GM21526 (cell line): ENCODE measurements at regions not wholly inside any gene's neighbourhood (a gene's known extent, or its start where the extent isn't known, plus 50 kb on each side); places are given as distances from the start of the nearest gene placed in this dataset.
"Not testable (repeated sequence)": the region's sequence is repeated elsewhere in the genome, so short reads cannot be mapped to it uniquely, and the experiment has no call there.

Source experiments
- ATAC-seq: cut with Tn5 transposase; IDR thresholded peaks from one replicate; pipeline ENCODE4 v1.9.1; 2021; ENCODE audit warnings: moderate library complexity; ENCODE audit not compliant: unreplicated experiment, low FRiP score

DNA sequence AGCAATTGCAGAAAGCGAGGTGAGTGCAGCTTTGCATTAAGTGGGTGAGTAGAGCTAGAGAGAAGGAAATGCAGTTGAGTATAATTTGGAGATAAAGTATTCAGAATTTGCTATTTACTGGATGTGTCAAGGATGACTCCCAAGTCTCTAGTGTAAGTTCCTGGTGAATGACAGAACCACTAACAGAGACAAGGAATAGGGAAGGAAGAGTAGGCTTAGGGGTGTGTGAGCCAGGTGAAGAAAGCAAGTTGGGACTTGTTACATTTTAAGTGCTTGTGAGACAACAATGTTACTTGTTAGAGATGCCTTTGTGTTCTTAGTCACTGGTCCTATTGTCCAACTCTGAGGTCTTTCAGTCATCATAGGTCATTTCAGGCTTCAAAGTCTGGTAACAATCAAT lies 70.8 kb downstream of the TBC1D26 start:
- not testable (repeated sequence) for ATAC-seq

GRCh38 chr17:15806825-15807224 lies 74.7 kb downstream of the TBC1D26 start:
- ATAC-seq = not testable (repeated sequence)

DNA sequence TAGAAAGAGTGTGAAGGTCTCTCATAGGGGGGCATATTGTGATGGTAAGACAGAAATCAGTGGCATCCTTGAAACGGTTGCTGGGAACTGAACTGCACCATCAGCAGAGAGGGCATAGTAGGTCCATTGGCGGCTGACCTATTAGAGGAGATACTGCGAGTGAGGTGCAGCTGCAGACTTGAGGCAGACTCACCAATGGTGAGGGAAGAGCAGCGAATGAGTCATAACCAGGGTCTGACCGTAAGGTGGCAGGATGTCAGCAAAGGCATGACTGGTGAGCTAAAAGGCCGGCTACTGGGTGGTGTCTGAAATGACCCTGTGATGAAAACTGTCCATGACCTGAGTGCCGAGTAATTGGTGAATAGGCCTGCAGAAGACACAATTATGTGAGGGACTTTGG lies 81.3 kb downstream of the TBC1D26 start:
- not testable (repeated sequence) for ATAC-seq

GRCh38 chr17:15814003-15814402 lies 81.9 kb downstream of the TBC1D26 start:
- ATAC-seq = not testable (repeated sequence)

- ATAC-seq = not testable (repeated sequence)
Observed at GRCh38 chr17:15817861-15818260, 85.8 kb downstream of the TBC1D26 start.

GRCh38 chr17:15822280-15822679 lies 90.2 kb downstream of the TBC1D26 start:
- ATAC-seq = not testable (repeated sequence)

GRCh38 chr17:15828727-15829314 lies 96.7 kb downstream of the TBC1D26 start:
- ATAC-seq = not testable (repeated sequence)

DNA sequence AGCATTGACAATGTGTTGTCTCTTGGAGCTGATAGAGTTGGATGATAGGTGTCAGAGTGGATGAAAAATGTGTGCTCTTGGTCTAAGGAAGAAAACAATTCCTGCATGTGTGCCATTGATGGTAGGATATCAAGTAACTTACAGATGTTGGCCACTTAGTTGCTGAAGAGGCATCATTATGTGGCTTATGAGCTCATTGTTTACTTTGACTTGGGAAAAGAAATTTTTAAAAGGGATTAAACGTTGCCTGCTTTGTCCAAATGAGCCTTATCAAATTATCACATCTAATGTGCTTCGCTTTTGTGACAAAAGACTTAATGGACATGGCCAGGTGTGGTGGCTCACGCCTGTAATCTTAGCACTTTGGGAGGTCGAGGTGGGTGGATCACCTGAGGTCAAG lies 98.1 kb downstream of the TBC1D26 start:
- not testable (repeated sequence) for ATAC-seq

GRCh38 chr17:15831182-15831581 lies 99.1 kb downstream of the TBC1D26 start:
- peak; percentile 90 for ATAC-seq

DNA sequence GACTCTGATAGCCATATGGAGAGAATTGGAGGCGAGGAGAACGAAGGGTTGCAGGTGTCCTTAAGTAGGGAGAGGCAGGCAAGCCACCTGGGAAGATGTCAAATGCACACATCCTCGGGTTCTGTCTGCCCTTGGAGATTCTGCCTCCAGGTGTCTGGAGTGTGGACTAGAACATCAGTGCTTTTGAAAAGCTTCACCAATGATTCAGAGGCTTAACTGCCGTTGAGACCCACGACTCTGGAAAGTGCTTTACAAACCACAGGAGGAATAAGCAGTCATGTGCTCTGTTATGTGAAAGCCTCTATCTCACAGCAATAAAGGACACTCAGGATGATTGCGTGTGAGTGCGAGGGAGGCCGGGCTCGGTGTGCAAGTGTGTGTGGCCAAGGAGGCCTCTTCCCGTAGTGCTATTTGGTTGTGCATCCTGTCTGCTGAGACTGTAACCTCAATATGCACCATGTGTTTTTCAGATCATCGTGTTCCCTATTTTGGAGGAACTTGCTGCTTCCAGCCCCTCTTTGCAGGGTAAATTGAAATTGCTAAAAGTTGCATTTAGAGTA lies 100.9 kb downstream of the TBC1D26 start:
- not testable (repeated sequence) for ATAC-seq

- ATAC-seq = not testable (repeated sequence)
Observed at GRCh38 chr17:15833890-15834289, 101.8 kb downstream of the TBC1D26 start.

GRCh38 chr17:15835481-15835880 lies 103.4 kb downstream of the TBC1D26 start:
- not testable (repeated sequence) for ATAC-seq

DNA sequence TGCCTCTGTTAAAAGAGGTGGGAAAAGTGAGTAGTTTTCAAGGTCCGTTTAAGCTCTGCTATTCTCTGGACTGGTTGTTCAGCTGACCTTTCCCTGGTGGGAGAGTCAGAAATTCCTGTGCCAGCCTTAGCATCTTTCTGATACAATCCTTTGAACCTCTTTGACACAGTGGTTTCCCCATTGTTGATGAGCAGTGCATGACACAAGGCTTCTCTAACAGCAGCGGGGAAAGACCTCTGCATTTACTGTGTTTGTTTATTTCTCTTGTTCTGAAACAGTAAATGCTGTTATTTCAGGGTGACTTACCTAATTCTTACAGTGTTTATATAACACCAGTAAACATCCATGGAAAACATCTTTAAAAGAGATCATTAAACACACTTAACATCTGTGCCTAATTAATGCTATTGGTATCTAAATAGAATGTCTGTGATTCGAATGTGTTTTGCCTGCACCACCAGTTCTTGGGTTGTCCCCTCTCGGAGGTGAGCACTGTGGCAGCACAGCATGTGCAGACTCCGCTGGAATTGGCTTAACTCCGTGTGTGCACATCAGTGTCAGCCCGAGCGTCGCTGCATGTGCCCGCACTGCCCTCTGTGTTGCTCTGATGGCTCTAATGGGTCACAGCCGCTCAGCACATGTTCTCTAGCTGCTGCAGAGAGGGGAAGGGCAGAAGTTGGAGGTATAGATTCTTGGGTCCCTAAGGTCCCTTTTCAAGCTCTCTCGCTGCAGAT lies 104.3 kb downstream of the TBC1D26 start:
- ATAC-seq = not testable (repeated sequence)

DNA sequence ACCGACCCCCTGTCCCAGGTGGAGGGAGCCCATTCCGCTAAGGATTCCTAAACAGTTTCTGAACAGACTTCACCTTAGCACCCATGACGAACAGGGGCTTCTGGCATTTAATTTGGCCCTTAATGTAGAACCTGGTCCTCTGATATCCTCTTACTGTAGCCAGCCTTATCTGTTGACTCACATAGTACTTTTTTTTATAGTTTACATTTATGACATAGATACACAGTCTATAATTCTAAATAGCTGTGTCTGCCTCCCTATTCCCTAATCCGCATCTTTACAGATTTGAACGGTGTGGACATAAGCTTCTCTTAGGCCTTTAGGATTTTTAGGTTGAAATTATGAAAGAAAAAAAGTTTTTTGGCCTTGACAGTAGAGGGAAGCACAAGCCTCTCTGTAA lies 104.9 kb downstream of the TBC1D26 start:
- ATAC-seq = not testable (repeated sequence)

DNA sequence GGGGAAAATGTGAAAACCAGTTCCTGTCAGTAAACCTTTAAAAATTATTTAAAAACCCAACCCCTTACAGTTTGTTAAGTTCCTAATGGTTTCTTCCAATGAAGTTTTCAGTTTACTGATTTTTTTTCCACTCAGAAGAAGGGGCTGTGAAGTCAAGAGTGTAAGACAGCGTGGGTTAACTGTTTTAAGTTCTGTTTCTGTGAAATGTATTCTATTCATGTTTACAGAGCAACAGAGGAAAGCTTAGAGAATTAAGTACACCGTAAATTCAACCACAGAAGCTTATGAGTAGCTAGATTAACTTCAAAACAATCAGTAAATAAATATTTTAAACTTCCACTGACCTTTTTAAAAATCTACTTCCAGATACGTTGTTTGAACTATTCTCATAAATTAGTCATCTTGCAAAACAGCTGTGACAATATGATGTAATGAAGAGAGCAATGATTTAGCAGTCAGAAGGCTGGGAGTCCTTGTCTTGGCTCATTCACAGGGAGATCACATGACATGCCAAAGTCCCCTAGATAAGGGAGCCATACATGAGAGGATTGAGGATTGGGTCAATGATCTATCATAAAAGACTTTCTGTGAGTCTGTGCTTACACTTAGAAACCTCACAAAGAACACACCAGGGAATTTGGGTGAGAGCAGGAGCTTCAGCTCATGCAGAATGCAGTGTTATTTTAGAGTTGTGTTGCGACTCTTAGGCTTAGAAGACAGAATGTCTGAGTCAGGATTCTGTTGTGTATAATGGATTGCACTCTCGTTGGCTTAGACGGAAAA lies 97.3 kb upstream of the ADORA2B start:
- ATAC-seq = not testable (repeated sequence)

DNA sequence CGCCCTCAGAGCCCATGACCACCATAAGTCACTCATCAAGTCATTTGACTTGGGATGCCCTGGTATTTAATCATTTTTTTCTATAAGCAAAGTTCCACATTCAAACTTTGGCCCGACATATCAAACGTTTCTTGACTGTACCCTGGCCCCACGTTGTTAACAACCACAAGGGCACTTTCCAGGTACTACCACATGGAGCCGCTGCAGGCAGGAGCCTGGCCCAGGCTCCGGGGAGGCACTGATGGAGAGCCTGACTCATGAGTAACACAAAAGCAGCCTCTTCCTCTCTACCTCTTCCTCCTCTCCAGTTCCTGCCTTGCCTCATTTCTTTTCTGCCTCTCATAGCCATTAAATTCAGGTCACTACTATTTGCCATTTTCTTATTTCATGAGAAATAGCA lies 95.9 kb upstream of the ADORA2B start:
- ATAC-seq = not testable (repeated sequence)

- not testable (repeated sequence) for ATAC-seq
Observed at GRCh38 chr17:15850071-15850470, 94.9 kb upstream of the ADORA2B start.

DNA sequence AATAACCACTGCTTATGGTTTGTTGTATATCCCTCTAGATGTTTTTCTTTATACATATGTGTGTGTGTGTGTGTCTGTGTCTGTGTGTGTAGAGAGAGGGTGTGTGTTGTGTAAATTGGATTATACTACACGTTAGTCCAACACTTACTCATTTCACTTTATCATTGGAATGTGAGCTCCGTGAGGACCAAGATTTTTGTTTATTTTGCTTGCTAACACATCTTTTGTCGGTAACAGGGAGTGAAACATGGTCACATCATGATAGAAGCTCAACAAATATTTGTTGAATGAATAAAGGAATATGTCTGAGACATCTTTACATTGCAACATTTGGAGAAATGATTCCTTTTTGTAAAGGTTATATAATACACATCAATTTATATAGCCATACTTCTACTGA lies 94.2 kb upstream of the ADORA2B start:
- not testable (repeated sequence) for ATAC-seq

GRCh38 chr17:15852863-15853262 lies 92.1 kb upstream of the ADORA2B start:
- ATAC-seq = not testable (repeated sequence)

DNA sequence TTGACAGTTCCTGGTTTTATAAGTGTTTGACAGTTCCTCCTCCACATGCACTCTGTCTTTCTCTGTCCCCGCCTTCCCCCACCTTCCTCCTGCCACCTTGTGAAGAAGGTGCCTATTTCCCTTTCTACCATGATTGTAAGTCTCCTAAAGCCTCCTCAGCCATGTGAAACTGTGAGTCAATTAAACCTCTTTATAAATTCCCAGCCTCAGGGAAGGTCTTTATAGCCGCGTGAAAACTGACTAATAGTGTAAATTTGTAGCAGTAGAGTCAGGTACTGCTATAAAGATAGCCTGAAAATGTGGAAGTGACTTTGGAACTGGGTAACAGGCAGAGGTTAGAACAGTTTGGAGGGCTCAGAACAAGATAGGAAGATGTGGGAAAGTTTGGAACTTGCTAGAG lies 88.7 kb upstream of the ADORA2B start:
- ATAC-seq = not testable (repeated sequence)

DNA sequence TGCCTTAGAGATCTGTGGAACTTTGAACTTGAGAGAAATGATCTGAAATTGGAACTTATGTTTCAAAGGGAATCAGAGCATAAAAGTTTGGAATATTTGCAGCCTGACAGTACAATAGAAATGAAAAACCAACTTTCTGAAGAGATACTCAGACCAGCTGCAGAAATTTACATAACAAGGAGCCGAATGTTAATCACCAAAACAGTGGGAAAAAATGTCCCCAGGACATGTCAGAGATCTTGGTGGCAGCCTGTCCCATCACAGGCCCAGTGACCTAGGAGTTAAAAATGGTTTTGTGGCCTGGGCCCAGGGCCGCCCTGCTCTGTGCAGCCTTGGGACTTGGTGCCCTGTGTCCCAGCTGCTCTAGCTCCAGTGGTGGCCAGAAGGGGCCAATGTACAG lies 88.2 kb upstream of the ADORA2B start:
- ATAC-seq = not testable (repeated sequence)
